Activated T-helper 9 cell treated with anti-CD3 and anti-CD28 coated beads, Interleukin-2, amount 50 U/mL, for 16 hours (primary cell): ENCODE measurements at regions not wholly inside any gene's neighbourhood (a gene's known extent, or its start where the extent isn't known, plus 50 kb on each side); places are given as distances from the start of the nearest gene placed in this dataset.

ENCODE experiments used
- DNase-seq: peaks from one replicate; pipeline ENCODE4 v3.0.0-alpha.2; 2020; ENCODE audit warnings: low read depth

DNA sequence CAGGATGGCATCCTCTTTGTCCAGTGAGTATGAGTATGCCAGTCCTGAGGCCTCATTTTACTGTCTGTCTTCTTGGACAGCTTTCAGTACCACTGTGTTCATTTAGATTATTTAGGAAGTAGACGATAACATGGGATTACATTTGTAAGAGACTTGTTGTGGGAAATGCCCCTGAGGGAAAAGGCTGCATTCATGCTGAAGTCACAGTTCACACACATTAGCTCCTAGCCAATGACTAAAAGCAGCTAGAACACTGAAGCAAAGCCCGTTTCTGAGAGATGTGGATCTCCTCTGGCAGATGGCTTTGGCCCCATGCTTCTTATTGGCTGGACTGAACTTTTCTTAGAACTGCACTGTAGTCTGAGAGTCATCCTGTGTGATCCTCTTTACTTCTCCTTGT lies 242.4 kb downstream of the FAM76B start:
- no peak for DNase-seq

DNA sequence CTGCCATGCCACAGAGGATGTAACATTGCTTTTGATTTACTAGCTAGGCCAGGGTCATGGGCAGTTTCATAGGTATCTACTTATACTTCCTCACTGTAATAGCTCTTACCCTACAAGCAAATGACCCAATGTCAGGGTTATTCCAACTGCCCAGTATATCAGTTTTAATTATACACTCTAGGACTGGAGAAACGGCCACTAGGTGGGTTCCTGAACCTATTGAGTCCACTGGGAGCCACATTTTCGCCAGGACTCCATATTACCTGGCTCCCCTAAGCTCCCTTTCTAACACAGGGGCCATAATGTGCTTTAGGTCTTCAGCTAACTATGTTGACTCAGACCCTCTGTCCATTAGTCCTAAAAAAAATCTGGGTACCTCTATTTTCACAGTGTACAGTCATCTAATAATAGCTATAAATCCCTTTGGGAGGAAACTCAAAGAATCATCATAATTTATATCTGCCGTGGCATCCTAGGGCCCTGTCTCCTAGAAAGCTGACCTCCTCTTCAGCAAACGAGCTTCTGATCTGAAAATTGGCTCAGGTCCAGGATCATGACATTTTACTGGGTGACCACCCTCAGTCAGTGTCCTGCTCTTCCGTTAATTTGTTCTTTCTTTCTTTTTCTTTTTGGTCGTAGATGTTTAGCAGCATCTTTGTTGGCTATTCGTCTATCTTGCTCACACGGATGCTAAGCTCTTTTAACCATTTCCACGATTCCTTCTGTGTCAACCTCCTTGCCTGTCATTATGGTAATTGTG lies 244.3 kb downstream of the FAM76B start:
- no peak for DNase-seq

DNA sequence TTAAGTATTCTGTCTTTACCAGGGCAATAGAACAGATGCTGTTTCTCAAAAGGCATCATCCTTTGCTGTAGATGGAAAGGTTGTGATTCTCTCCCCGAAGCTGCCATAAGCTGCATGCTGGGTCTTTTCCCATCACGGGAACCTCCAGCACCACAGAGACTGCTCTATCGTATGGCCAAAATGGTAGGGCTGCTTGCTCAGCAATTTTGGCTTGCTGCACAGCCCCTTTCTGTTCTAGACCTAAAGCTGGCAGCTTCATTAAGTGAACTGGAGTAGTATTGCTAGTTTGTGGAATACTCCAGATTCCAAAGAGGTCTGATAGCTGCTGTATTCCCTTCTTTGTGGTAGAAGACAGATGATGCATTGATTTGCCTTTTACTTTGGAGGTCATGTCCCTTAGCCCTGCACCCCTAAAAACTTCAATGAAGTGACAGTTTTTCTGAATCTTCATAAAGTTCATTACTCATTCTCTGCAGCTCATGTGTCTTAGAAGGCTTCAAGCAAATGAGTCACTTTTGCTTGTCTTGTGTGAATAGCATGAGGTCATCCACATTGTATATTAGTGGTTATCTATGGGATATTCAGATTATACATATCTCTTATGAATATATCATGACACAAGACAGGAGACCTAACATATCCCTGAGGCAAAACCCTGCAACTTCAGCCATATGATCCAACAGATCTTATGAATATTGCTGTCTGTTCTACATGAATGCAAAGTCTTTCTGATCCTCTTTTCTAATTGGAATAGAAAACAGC lies 245.3 kb downstream of the FAM76B start:
- DNase-seq, result no peak

DNA sequence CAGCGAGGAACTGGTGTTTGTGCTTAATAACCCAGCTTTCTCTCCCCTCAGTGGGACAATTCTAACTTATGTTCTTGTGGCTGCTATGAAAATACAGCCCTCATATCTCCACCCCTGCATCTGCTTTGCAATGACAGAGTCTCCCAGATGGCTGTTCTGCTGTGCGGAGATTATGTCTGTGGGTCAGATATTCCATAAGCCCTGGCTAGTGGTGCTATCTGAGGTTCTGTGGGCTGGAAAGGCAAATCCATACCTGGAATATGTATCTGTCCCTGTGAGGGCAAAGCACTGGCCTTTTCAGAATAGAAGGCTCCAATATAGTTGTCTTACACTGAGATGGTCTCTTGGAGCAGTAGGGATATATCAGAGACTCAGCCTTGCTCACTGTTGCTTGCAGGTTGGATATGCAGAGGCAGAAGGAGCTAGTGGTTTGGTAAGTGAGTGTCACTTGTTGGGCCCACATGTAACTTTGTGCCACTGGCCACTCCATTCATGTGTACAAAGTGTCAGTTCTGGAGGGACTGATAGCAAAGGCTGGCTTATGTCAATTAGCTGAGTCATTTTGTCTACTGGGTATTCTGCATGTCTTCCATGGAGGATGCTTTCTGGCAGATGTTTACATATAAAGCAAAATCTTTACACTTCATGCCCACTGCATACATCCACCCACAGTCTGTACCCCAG lies 246.6 kb downstream of the FAM76B start:
- DNase-seq, result no peak

GRCh38 chr11:95541715-95542114 lies 247.9 kb downstream of the FAM76B start:
- no peak for DNase-seq

GRCh38 chr11:95536047-95536690 lies 253.4 kb downstream of the FAM76B start:
- DNase-seq, result no peak

GRCh38 chr11:95534809-95535208 lies 254.8 kb downstream of the FAM76B start:
- no peak for DNase-seq

DNA sequence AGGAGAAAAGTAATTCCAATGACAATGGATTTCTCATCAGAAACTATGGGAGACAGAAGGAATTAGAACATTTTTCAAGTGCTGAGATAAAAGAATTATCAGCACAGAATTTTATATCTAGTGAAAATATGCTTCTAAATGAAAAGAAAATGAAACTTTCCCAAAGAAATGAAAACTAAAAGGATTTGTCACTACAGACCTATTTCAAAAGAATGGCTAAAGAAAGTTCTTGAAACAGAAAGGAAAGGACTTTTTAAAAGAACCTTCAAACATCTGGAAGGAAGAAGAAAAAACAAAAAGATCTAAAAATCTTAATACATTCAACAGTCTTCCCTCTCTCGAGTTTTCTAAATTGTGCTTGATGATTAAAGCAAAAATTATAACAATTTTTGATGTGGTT lies 255.4 kb downstream of the FAM76B start:
- DNase-seq, result no peak

GRCh38 chr11:95531116-95531515 lies 258.5 kb downstream of the FAM76B start:
- DNase-seq, result no peak

DNA sequence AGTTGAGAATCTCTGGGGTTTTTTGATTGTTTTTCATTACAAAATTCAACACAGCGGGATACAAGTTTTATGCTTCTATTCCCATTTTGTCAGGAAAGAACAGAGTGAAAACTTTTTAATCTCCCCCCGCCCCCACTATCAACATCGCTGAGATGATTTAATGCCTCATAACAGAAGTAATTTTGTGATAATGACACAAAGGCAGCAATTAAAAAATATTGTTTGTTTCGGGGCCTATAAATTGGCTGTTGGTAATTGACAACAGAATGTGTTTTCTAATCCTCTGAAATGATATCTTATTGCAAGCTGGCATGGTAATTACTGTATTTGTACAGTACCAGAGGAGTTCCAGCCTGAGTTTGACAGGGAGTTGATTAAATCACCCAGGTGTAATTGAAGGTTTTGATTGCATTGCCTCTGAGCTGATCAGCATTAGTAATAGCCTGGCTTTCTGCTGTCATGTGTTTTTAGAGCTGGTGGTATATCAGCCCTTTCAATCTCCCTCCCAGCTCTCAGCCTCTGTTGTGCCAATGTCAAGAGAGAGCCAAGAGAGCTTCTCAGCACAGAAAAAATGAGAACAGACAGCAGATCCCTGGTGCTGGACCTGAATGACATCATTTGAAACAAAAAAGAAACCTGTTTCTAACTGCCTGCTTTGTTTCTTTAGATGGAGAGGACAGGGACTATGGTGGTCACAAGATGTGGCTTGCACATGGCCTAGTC lies 265.1 kb downstream of the FAM76B start:
- no peak for DNase-seq

GRCh38 chr11:95522874-95523273 lies 266.7 kb downstream of the FAM76B start:
- no peak for DNase-seq

- DNase-seq, result no peak
These were observed 267.7 kb downstream of the FAM76B start for GRCh38 chr11:95521862-95522261.

- no peak for DNase-seq
These were observed 268.4 kb downstream of the FAM76B start for GRCh38 chr11:95521133-95521542.

DNA sequence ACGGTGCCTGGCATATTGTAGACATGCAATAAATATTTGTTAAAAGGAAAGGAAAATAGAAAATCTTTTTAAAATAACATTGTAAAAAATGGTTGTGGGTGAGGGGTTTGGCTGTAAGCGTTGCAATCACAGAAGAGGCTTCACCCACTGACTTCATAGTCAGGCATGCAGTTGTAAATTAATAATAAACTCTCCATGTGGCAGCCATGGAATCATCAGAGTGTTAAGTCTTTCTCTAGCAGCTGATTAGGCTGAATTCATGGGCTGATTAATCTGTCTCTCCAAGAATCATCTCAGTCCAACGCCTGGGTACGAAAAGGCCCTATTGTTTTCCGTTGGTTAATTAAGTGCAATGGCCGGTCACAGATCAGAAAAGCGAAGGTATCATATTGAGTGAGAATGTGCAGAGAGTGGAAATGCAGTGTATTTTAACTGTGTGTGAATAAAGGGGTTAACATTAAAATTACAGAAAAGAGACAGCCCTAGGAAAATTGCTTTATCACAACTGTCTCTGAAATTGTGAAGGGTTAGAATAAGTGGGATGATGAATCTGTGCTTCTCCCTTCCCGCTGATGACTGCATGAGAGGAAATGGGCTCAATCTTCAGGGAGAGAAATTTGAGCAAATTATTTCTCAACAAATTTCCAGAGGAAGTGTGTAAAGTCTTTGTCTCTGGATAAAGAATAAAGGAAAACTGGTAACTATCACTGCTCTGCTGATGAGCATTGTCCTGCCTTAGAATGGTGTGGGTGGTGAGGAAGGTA lies 269.0 kb downstream of the FAM76B start:
- DNase-seq, result no peak

- no peak for DNase-seq
These were observed 269.7 kb downstream of the FAM76B start for GRCh38 chr11:95519912-95520311.

DNA sequence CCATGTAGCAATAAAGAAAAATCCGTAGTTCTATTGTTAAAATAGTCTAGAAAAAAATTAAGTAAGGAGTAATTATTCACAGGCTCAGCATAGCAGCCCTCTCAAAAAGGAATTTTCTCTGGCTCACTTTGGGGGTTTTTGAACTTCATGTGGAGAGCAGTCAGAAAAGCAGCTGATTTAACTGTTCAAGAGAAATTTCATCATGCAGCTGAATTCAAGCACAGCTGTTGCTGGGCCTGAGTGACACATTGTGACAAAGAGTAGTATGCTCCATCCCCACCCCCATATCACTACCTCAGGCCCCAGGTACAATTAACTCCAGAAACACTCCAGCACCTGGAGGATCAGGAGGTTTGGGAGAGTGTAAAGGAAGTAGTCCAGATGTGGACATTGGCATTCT lies 272.1 kb downstream of the FAM76B start:
- no peak for DNase-seq

DNA sequence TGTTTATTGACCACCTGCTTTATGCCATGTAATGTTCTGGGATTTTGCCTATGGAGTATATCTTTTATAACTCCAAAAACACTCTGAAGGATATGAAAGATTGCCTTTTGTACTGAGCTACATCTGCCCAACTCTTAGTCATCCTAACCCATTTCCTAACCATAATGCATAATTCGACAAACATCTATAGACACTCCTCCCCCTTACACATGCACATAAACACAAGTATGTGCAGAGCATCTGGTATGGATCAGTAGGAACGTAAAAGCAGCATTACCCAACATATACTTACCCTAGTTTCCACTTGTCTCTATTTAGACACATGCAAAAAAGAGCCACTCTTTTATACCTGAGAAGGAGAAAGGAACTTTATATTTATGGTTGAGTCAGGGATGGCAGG lies 272.8 kb downstream of the FAM76B start:
- DNase-seq, result no peak

DNA sequence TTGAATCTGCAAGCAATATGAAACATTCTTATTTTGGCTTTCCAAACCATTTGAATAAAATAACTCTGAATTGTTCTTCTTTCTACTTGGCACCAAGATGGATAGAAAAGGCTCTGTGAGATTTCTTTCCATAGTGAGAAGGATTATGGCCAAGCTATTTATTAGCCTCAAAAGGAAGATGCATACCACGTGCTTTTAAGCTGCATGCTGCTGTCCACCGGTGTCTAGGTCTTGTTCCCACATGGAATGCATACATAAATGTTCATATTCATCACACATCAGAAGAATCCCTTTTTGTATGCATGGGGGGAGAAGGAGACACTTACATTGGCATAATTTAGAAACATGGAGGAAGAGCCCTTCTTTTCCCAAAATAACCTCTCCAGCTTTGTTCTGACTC lies 273.4 kb downstream of the FAM76B start:
- DNase-seq, result no peak

- no peak for DNase-seq
These were observed 274.2 kb downstream of the FAM76B start for GRCh38 chr11:95515371-95515770.

DNA sequence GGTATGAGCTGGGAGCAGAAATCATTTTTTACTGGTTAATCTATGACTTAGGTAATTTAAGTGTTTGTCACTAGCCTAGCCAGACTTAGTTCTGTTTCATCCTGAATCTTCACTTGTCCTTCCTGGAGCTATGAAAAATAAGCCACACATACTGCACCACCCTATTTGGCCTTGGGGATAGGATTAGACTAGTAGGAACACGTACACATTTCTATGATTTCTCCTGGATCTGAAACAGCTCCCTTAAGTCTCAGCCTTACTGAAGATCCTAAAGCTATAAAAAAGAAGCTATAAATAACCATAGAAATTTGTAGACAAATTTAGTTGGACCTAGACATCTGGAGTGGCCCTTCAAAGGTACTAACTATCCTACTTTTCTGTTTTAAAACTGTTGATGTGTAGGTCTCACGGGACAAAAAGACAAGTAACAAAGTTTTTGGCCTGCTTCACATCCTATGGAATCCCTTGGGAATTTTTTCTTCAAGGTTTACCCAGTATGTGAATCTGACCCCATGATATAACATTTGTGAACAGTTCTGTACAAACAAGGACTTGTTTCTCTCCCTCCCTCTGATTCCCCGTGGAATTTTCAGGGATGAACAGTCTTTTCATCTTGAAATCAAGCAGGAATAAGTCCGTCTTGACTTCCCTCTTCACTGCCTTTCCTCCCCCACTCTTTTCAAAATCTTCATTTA lies 275.0 kb downstream of the FAM76B start:
- no peak for DNase-seq
